HG02981 (cell line): ENCODE measurements at regions not wholly inside any gene's neighbourhood (a gene's known extent, or its start where the extent isn't known, plus 50 kb on each side); places are given as distances from the start of the nearest gene placed in this dataset.

Source experiments
- ATAC-seq: cut with Tn5 transposase; IDR thresholded peaks from one replicate; pipeline ENCODE4 v1.9.1; 2021; ENCODE audit warnings: mild to moderate bottlenecking, moderate library complexity; ENCODE audit not compliant: unreplicated experiment

GRCh38 chr2:11988691-11989353 lies 242.4 kb downstream of the LPIN1 start:
- no peak for ATAC-seq

- no peak for ATAC-seq
These were observed 242.9 kb downstream of the LPIN1 start for GRCh38 chr2:11989354-11989703.

GRCh38 chr2:11990576-11990975 lies 244.1 kb downstream of the LPIN1 start:
- no peak for ATAC-seq

GRCh38 chr2:11993749-11994148 lies 247.3 kb downstream of the LPIN1 start:
- ATAC-seq: no peak

- no peak for ATAC-seq
These were observed 249.0 kb downstream of the LPIN1 start for GRCh38 chr2:11995456-11995855.

- no peak for ATAC-seq
These were observed 250.2 kb downstream of the LPIN1 start for GRCh38 chr2:11996618-11997017.

GRCh38 chr2:11997142-11997541 lies 250.7 kb downstream of the LPIN1 start:
- ATAC-seq: no peak

GRCh38 chr2:11998218-11998617 lies 251.8 kb downstream of the LPIN1 start:
- ATAC-seq: peak; percentile 71

GRCh38 chr2:11998626-11999378 lies 252.4 kb downstream of the LPIN1 start:
- ATAC-seq: no peak

GRCh38 chr2:12001621-12002020 lies 255.2 kb downstream of the LPIN1 start:
- no peak for ATAC-seq

- no peak for ATAC-seq
These were observed 255.8 kb downstream of the LPIN1 start for GRCh38 chr2:12002215-12002614.

GRCh38 chr2:12004713-12005112 lies 258.3 kb downstream of the LPIN1 start:
- no peak for ATAC-seq

- peak; percentile 67 for ATAC-seq
These were observed 259.7 kb downstream of the LPIN1 start for GRCh38 chr2:12005886-12006681.

GRCh38 chr2:12006850-12007249 lies 260.4 kb downstream of the LPIN1 start:
- ATAC-seq: no peak

GRCh38 chr2:12007282-12007681 lies 260.9 kb downstream of the LPIN1 start:
- ATAC-seq: no peak

GRCh38 chr2:12008425-12009061 lies 262.1 kb downstream of the LPIN1 start:
- peak; percentile 72 for ATAC-seq

GRCh38 chr2:12009323-12009905 lies 263.0 kb downstream of the LPIN1 start:
- ATAC-seq: no peak

GRCh38 chr2:12010059-12010458 lies 263.6 kb downstream of the LPIN1 start:
- ATAC-seq: no peak

- ATAC-seq: no peak
These were observed 264.3 kb downstream of the LPIN1 start for GRCh38 chr2:12010779-12011178.

GRCh38 chr2:12014088-12014960 lies 267.9 kb downstream of the LPIN1 start:
- no peak for ATAC-seq
